Activated CD4-positive, alpha-beta T cell treated with anti-CD3 and anti-CD28 coated beads for 4 hours (primary cell): ENCODE measurements at regions not wholly inside any gene's neighbourhood (a gene's known extent, or its start where the extent isn't known, plus 50 kb on each side); places are given as distances from the start of the nearest gene placed in this dataset.
"Not testable (repeated sequence)": the region's sequence is repeated elsewhere in the genome, so short reads cannot be mapped to it uniquely, and the experiment has no call there.

Experiments used
- DNase-seq, 2 donors: peaks; one replicate each; pipeline ENCODE4 v3.0.0-alpha.2; 2020

- not testable (repeated sequence) for DNase-seq
These were observed 279.9 kb downstream of the PLS3 start for GRCh38 chrX:115840729-115841409.

DNA sequence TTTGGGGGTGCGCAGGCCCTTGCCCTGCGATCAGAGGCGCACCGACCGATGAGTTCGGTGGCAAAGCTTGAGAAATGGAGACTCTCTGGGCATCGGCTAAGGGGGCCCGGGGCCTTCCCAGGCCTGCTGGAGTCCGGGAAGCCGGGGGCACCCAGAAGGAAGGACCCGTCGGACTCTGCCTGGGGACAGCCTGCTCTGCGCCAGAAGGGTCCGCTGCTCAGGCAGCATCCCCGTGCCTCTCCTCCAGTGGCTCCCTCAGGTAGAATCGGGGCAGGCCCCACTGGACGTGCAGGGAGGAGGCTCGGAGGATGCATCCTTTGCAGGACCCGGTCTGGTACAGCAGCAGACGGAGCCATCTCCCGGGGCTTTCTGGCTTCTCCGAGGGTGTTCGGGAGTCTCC is 290.0 kb downstream of the PLS3 start:
- DNase-seq: peak in 1 of 2 donors; percentile 0

DNA sequence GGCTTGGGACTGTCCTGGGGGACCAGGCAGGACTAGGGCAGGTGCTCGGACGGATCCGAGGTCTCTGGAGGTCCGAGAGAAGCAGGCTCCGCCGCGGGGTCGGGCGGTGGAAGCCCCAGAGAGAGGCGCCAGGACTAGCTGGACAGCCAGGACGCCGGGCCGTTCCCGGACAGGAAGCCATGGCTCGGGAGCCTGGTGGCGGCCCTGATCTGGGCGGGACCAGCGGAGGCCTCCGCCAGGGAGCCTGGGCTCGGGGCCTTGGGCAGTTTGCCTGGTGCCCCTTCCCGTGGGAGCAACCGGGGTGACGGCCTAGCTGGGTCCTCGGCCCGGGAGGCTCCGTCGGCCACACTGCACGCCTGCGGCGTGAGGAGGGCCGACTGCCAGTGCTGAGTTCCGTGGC is 292.3 kb downstream of the PLS3 start:
- not testable (repeated sequence) for DNase-seq

- not testable (repeated sequence) for DNase-seq
These were observed 289.4 kb upstream of the AGTR2 start for GRCh38 chrX:115881170-115881569.

DNA sequence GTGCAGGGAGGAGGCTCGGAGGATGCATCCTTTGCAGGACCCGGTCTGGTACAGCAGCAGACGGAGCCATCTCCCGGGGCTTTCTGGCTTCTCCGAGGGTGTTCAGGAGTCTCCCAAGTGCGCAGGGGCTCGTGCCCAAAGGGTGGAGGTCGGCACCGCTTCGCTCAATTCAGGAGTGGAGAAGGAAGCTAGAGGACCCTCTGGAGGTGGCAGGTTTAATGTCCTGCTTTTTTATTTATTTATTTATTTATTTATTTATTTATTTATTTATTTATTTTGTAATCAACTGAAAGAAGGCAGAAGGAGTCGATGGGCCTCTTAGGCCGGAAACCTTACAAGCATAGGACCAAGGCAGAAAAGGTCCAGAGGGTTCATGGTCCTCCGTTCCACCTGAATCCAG is 286.4 kb upstream of the AGTR2 start:
- DNase-seq: not testable (repeated sequence)

DNA sequence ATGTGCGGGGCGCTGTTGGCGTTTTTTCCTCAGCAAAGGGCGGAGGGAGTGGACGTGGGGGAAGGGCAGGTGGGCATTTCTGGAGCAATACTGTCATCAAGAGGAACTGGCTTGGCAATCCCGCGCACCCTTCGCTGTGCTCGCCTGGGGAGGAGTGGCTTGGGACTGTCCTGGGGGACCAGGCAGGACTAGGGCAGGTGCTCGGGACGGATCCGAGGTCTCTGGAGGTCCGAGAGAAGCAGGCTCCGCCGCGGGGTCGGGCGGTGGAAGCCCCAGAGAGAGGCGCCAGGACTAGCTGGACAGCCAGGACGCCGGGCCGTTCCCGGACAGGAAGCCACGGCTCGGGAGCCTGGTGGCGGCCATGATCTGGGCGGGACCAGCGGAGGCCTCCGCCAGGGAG is 282.5 kb upstream of the AGTR2 start:
- DNase-seq: peak in 1 of 2 donors; percentile 67

- not testable (repeated sequence) for DNase-seq
These were observed 282.0 kb upstream of the AGTR2 start for GRCh38 chrX:115888519-115888918.

- peak in 1 of 2 donors; percentile 24 for DNase-seq
These were observed 281.2 kb upstream of the AGTR2 start for GRCh38 chrX:115889121-115889890.

- DNase-seq: no peak
These were observed 278.4 kb upstream of the AGTR2 start for GRCh38 chrX:115892056-115892708.

- DNase-seq: peak in 1 of 2 donors; percentile 46
These were observed 277.5 kb upstream of the AGTR2 start for GRCh38 chrX:115892787-115893671.

DNA sequence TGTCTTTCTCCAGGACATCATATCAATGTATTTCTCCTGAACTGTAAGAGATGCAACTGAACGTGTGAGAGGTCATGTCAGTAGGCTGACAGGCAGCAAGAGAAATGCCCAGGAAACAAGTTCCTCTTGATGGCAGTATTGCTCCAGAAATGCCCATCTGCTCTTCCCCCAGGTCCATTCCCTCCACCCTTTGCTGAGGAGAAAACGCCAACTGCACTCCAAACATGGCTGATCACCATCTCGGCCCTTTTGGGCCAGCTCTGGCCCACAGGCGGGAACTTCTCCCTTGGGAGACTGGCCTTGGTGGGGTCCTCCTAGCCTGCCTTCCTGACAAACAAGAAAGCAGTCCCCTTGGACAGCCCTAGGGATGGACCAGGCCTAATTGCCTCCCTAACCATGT is 276.5 kb upstream of the AGTR2 start:
- no peak for DNase-seq

- DNase-seq: no peak
These were observed 274.7 kb upstream of the AGTR2 start for GRCh38 chrX:115895678-115896329.

- no peak for DNase-seq
These were observed 274.2 kb upstream of the AGTR2 start for GRCh38 chrX:115896362-115896761.

DNA sequence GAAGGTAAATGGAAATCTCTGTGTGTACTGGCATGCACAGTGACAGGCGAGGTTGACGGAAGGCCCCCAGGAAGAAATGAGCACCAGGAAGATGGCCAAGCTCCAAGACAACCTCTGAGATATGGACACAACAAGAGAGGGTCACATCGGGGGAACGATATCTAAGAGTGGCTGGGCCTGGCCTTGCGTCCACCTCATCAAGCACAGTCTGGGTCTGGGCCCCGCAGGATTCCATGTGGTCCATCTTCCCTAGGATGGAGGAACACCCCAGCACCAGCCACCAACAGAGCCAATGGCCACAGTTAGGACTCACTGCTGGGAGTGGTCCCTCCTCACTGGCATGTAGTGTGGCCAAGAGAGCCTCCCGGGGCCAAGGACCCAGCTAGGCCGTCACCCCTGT is 272.6 kb upstream of the AGTR2 start:
- no peak for DNase-seq

DNA sequence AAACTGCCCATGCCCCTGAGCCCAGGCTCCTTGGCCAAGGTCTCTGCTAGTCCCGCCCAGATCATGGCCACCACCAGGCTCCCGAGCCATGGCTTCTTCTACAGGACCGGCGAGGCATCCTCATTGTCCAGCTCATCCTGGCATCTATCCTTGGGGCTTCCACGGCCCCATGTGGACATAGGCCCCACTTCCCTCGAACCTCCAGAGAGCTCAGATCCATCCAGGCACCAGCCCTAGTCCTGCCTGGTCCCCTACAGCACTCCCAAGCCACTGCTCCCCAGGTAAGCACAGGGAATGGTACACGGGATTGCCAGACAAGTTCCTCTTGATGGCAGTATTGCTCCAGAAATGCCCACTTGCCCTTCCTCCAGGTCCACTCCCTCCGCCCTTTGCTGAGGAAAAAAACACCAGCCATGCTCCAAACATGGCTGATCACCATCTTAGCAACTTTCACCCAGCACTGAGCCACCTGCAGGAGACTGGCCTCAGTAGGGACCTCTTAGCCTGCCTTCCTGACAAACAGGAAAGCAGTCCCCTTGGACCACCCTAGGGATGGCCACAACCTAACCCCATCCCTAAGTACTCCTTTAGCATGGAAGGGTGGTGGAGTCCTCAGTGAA is 272.1 kb upstream of the AGTR2 start:
- DNase-seq: peak in 1 of 2 donors; percentile 83

DNA sequence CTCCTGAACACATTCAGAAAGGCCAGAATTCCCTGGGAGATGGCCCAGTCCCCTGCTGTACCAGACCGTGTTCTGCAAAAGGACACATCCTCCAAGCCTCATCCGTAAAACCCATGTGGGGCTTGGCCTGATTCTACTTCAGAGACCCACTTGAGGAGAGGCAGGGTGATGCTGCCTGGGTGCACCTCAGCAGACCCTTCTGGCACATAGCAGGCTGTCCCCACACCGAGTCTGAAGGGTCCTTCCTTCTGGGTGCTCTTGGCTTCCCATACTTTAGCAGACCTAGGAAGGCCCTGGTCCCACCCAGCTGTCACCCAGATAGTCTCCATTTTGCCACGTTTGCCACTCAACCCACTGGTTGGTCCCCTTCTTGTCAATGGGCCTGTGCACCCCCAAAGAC is 270.1 kb upstream of the AGTR2 start:
- no peak for DNase-seq

- DNase-seq: no peak
These were observed 269.3 kb upstream of the AGTR2 start for GRCh38 chrX:115901241-115901640.

DNA sequence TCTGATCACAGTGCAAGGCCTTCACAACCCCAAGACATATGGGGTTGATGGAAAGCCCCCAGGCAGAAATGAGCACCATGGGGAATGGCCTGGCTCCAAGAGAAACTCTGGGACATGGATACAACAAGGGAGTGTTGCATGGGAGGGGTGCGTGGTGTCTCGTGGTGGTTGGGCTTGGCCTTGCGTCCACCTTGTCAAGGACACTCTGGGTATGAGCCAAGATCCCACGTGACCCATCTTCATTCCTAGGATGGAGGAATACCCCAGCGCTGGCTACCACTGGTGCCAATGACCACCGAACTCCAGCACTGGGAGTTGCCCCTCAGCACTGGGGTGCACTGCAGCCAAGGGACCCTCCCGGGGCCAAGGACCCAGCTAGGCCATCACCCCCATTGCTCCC is 267.5 kb upstream of the AGTR2 start:
- DNase-seq: no peak

DNA sequence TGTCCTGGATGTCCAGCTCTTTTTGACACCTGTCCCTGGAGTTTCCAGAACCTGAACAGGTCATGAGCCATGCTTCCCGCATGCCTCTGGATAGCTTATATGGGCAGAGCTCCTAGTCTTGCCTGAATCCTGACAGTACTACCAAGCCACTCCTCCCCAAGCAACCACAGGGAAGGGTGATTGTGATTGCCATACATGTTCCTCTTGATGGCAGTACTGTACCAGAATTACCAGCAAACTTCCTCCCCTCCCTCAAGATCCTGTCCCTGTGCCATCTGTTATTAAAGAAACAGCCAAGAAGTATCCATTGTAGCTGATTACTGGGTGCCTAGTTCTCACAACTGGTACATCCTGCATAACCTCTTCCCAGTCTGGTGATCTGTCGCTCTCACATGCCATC is 264.3 kb upstream of the AGTR2 start:
- DNase-seq: no peak

DNA sequence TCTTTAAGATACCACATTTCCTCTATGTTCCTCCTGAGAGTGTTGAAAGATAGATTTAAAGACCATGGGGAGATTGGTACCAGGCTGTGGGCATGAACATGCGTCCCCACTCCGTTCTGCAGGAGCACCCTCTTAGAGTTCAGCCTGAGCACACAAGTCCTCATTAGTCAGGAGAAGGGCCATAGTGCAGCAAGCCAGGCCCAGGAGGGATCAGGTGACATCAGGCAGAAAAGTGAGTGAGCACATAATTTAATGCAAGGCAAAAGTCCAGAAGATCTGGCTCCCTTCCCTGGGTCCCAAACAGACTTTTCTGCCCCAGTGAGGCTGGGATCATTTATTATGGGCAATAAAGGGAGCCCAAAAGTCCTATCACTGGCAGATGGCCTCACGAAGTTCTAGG is 263.7 kb upstream of the AGTR2 start:
- DNase-seq: no peak

GRCh38 chrX:115909017-115909416 is 261.5 kb upstream of the AGTR2 start:
- DNase-seq: no peak

GRCh38 chrX:115911967-115912366 is 258.6 kb upstream of the AGTR2 start:
- no peak for DNase-seq
